NCI-H2227 (cell line): ENCODE measurements at regions not wholly inside any gene's neighbourhood (a gene's known extent, or its start where the extent isn't known, plus 50 kb on each side); places are given as distances from the start of the nearest gene placed in this dataset.

Experiments
- DNase-seq: peaks from one replicate; lab custom pipeline; 2025; ENCODE audit not compliant: unreplicated experiment; lab: John Stamatoyannopoulos, UW

DNA sequence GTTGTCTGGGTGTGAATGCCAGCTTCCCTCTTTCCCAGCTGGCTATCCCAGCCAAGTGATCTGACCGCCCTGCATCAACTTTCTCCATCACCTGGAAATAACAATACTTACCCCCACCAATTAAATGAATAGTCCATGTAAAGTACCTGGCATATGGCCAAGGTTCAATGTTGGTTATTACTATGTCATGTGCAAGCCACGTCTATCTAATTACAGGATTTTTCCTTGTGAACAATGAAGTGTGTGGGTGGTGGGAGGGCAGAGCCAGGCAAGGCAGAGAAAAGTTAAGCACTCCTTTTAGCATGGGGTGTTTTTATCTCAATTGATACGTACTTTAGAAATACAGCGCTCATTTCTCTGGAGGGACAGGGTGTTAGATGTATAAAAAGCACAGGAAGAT is 121.1 kb downstream of the NHLRC3 start:
- peak; percentile 73 for DNase-seq

DNA sequence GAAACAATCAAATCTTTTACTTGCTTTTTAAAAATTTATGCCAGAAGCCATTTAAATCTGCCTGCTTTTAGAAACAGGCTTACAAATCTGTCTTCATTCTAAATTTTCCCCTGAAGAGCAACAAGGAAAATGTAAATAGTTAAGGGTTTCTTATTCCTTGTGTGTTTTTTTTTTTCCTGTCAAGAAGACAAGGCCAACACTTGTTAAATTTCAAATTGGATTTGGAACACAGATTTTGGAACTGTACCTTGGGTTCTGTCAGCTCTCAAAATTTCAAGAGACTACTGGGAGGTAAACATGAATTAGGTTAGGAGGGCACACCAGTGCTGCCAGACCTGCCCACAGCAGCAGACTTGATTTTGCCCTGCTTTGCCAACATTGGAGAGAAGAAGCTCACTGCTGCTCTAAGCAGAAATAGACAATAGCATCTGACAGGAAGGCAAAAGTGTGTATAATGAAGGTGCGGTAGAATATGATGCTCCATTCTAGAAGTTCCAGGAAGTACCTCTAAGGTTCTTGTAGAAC is 121.7 kb downstream of the NHLRC3 start:
- DNase-seq = no peak

DNA sequence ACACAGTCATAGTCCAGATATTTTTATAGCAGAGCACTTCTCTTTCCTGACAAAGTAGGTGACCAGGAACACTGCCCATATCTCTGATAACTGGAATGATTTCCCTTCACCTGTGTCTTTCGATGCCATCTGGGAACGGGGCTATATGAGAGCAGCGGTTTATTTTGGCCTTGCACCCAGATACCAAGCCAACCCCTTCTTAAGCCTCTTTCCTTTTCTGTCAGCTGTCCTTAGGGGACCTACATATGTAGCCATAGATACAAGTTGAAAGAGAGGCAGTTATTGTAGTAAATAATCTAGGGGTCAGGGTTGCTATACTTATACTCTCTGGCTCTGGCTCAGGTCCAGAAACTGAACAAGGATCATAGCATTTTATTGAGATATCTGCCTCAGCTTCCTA is 128.8 kb downstream of the NHLRC3 start:
- no peak for DNase-seq

DNA sequence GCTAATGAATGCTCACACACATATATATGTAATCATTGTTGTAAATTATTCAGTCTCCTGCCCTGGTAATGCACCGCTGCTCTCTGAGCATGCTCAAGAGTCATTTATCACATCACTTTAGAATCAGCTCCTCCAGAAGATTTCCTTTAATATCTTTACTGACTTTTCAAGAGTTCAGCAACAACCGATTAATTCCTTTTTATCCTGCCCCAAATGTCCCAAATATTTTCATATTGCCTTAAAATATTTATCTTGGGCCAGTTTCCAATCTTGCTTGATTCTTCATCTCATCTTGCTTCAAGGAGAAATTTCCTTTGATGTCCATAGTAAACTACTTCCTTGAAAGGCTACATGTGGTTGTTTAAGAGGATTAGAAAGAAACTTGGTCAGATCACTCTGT is 132.5 kb downstream of the NHLRC3 start:
- no peak for DNase-seq

DNA sequence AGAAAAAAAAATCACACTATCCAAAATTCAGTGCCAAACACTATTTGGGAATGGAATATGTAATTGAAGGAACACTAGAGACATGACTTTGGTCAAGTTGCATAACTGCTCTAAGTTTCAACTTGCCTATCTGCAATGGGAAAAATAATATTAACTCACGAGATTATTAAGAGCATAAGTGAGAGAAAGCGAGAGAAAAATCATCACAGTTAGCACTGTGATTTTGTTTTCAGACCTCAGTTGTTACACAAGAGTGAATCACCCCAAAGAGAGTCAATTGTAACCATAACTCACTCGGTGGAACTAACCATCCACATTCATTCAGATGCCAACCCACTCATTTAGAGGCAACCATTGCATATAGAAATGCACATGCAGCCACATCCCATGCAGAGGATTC is 147.1 kb downstream of the NHLRC3 start:
- DNase-seq = no peak

- DNase-seq = no peak
Measured at GRCh38 chr13:39186205-39186875, 148.1 kb downstream of the NHLRC3 start.

DNA sequence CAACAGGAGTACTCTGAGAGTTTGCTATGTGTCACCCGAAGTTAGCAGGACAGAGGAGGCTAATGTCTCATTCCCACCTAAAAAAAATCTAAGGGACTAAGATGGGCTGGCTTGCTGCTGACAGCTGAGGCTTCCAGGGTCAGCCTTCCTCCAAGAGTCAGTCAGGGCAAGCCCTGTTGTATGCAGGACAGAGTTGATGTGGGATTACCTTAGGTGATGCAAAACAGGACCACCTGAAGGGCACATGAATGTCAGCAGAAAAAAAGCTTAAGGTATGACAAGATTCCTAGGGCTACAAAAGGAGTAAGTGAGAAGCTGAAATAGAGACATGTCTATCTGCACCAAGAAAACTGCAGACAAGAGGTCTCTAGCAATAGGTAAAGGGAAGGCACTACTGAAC is 151.5 kb downstream of the NHLRC3 start:
- DNase-seq = no peak

DNA sequence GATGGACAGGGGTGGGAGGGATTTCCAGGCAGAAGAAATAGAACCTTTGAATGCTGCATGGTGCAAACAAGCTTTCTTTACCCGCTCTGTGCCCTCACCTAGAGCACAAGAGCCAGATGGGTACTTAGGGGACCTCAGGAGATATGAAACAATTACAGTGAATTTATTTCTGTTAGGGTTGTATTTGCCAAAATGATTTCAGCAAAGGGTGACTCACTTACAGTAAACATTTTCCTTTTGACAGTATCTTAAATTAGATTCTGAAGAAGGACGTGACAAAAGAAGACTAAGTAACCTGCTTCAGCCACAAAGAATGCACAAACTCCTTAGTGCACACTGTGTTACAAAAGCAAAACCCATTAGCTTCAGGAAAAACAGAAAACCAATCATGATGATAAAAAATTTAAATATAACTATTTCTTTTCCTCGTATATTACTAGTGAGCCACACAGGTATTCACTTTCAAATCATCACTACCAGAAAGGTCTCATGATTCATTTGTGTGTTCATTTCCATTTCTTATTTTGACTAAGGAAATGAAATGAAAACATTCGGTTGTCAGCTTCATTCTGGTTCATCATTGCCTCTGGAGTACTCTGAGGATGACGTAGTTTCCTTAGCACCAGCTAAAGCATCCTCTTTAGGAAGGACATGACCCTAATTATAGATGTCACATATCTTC is 158.8 kb downstream of the NHLRC3 start:
- no peak for DNase-seq

DNA sequence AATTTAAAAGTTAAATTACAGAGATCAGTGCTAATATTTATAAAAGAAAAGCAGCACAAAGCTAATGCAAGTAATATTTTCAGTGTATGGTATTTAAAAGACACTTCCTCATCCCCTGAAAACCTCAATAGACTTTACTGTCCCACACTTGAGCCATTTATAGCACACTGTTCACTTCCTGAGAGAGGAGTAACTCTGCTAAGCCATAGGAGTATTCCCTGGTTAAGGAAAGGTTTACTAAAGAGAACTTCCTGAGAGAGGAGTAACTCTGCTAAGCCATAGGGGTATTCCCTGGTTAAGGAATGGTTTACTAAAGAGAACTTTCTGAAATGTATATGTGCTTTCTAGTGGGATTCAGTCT is 159.4 kb downstream of the NHLRC3 start:
- DNase-seq = no peak

DNA sequence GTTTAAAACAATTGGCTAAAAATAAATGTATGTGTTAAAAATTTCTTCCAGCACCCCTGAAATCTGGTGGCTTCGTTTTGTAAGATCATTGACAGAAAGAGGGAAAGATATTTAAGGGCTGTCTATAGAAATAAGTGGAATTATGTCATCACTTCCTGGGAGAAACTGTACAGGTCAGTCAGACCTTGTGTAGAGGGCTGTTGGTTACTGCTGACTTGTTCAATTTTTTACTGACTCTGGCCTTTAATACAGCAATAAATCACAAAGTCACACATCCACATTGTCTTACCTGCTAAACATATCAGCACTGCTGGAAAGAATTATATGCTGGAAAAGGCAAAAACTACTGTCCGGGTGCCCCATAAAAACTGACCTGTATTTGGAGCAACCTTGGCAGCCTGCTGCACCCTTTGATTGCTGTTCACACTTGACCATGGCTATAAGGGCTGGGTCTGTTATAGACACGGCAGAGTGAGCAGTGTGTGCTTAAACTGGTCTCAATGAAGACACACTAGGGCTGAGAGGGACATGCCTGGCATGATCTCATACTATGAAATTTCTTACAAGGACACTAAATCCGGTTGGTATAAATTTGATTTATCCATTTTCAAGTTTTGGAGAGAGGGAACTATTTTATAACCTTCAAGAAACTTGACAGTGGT is 162.1 kb downstream of the NHLRC3 start:
- DNase-seq = no peak

DNA sequence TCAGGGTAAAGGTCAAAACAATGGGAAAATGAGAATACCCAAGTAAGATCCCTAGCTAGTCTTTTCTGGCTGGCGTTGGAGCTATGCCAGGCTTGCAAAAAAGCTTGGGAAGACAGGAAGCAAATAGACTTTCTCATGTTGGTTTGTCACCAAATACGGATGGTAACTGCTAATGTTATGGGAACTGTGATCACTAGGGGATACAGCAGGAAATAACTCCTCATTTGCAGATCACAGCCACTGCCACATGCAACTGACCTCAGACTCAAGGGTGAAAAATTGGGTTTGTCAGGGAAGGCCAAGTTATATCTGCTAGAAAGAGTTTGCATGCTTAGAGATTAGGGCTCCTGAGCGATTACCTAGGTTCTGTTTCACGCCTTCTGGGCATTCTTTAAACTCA is 162.9 kb downstream of the NHLRC3 start:
- DNase-seq = no peak

- no peak for DNase-seq
Measured at GRCh38 chr13:39202746-39203145, 164.5 kb downstream of the NHLRC3 start.

DNA sequence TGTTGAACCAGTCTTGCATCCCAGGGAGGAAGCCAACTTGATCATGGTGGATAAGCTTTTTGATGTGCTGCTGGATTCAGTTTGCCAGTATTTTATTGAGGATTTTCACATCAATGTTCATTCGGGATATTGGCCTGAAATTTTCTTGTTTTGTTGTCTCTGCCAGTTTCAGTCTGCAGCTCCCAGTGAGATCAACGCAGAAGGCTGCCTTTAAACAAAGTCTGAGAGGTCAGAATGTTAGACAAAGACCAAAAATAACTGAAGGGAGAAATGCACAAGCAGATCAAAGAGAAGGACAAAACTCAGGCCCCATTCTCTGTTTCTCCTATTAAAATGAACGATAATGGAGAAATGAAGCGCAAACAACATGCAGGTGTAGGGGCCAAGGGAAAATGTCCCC is 170.4 kb downstream of the NHLRC3 start:
- DNase-seq = no peak

- no peak for DNase-seq
Measured at GRCh38 chr13:39209731-39210531, 171.7 kb downstream of the NHLRC3 start.

DNA sequence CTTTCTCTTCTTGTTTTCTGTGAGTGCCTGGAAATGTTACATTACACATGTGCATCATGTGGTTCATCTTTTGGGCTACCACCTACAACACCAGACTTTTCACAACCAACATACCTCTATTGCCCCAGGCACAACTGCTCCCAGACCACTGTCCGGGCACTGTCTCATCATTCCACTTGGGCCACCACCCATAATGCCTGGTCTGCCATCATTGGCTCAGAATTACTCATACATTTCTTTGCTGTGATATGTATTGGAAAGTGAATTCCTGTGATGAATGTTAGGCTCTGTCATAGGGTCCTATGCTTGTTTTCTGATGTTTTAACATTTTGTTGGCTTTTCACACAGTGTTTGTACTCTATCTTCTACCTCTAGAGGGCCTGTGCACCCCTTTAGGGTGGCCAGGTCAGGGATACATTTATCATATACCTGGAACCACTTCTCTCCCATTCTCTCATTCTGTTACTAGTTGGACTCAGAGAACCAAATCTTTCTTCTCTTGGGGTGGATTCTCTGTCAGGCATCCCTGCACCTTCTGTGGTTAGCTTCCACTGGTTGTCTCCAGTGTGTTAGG is 172.8 kb downstream of the NHLRC3 start:
- DNase-seq = no peak

GRCh38 chr13:39215971-39216370 is 177.7 kb downstream of the NHLRC3 start:
- DNase-seq = no peak

GRCh38 chr13:39217471-39217870 is 179.2 kb downstream of the NHLRC3 start:
- no peak for DNase-seq

DNA sequence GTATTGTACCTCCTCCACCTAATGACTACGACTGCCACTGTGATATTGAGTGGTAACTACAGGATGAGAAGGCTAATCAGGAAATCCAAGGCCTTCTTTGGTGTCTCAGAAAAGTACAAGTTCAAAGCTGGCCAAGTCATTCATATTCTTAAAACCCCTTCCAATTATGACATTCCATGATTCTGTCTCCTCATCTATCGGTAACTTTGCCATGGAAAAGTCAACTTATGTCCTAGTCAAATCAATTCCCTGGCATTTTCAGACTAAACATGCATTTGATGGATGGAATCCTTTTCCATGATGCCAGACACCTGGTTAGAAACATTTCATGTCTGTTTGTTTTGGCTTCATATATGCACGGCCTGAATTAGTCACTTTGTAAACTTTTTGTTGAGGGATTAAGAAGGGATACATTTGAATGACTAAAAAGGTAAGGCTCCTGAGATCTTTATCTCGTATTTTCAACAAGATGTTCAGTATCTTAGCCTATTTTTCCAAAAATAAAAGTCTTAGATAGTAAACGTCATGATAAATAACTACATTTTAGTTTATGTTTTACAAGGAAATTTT is 186.5 kb downstream of the NHLRC3 start:
- no peak for DNase-seq

DNA sequence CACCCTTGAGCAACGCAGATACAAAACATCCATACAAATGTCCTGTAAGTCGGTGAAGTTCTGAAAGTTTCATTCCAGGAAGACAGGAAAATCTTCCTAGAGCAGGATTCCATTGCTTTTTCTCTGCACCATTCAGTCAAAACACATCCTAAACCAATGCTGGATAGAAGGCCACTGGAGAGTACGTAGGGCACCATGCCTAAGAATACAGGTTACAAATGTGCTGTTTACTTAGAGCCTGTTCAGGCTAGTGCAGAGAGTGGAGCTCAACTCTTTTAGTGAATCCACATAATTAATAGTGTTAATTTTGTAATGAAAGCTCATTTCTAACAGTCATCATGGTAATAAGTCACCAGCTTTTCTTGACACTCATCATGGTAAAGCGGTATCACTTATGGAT is 187.6 kb downstream of the NHLRC3 start:
- no peak for DNase-seq

DNA sequence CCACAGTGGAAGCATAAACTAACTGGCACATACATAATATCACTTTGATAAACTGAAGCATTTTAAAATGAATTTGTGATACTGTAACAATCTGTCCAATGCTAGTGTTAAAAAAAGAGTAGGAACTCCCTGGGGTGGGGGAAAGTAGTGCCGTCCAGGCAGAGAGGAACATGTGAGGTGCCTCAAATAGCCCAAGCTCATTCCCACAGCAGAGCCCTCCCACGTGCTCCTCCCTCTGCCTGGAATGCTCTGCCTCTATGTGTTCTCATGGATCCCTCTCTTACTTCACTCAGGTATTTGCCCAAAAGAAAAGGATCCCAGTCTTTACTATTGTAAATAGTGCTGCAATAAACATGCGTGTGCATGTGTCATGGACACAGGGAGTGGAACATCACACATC is 188.1 kb downstream of the NHLRC3 start:
- no peak for DNase-seq
